Endodermal cell (in vitro differentiated cells): ENCODE measurements at regions not wholly inside any gene's neighbourhood (a gene's known extent, or its start where the extent isn't known, plus 50 kb on each side); places are given as distances from the start of the nearest gene placed in this dataset.
A peak's percentile ranks its signal among the peaks of the same experiment; 100 is the strongest.

Experiments used
- DNase-seq: peaks from one replicate; pipeline ENCODE4 v3.0.0-alpha.2; 2017
- H3K27ac ChIP-seq: 2 replicates; pipeline ENCODE4 v1.5.1; 2013; ENCODE audit warnings: mild to moderate bottlenecking, low read depth, low read length, moderate library complexity
- H3K27me3 ChIP-seq: 2 replicates; pipeline ENCODE4 v1.6.1; 2013; ENCODE audit warnings: mild to moderate bottlenecking, low read length, moderate library complexity; ENCODE audit not compliant: insufficient read depth, control insufficient read depth, poor library complexity, severe bottlenecking
- H3K36me3 ChIP-seq: 2 replicates; pipeline ENCODE4 v1.7.0; 2013; ENCODE audit warnings: mild to moderate bottlenecking, low read length, moderate library complexity; ENCODE audit not compliant: control insufficient read depth, insufficient read depth
- H3K4me1 ChIP-seq: one replicate; pipeline ENCODE4 v1.7.0; 2013; ENCODE audit warnings: low read length; ENCODE audit not compliant: control insufficient read depth, insufficient read depth
- H3K4me3 ChIP-seq: 2 replicates; pipeline ENCODE4 v1.5.1; 2013; ENCODE audit warnings: mild to moderate bottlenecking, low read length, moderate library complexity
- H3K9ac ChIP-seq: 2 replicates; pipeline ENCODE4 v1.6.1; 2013; ENCODE audit warnings: mild to moderate bottlenecking, low read length, moderate library complexity; ENCODE audit not compliant: poor library complexity, severe bottlenecking; ENCODE audit errors: extremely low read depth
- H3K9me3 ChIP-seq: 2 replicates; pipeline ENCODE4 v1.6.1; 2013; ENCODE audit warnings: mild to moderate bottlenecking, low read length, moderate library complexity; ENCODE audit not compliant: control insufficient read depth
- H3K27ac Mint-ChIP-seq: 2 replicates; pipeline ENCODE4 v1.8.0; 2020; ENCODE audit warnings: mixed read lengths
- H3K27me3 Mint-ChIP-seq: 2 replicates; pipeline ENCODE4 v1.8.0; 2021; ENCODE audit warnings: mild to moderate bottlenecking, mixed read lengths; ENCODE audit not compliant: insufficient read depth
- H3K36me3 Mint-ChIP-seq: 2 replicates; pipeline ENCODE4 v1.8.0; 2020; ENCODE audit warnings: low read depth, mixed read lengths
- H3K4me1 Mint-ChIP-seq: 2 replicates; pipeline ENCODE4 v1.8.0; 2020; ENCODE audit warnings: mixed read lengths
- H3K4me3 Mint-ChIP-seq: 2 replicates; pipeline ENCODE4 v1.8.0; 2020; ENCODE audit warnings: mild to moderate bottlenecking, moderate library complexity, mixed read lengths
- H3K9me3 Mint-ChIP-seq: 2 replicates; pipeline ENCODE4 v1.8.0; 2020; ENCODE audit warnings: mild to moderate bottlenecking, mixed read lengths
- WGBS, 2 experiments: methylation state at CpG; one replicate each; pipeline versions ENCODE4 v1.1.5 to v1.1.7; 2013; ENCODE audit warnings: missing lambda C conversion rate in 2 of 2, mixed read lengths in 1 of 2; ENCODE audit not compliant: insufficient coverage in 1 of 2, insufficient read length in 1 of 2; 5-methylcytosine and 5-hydroxymethylcytosine counted together
- TF ChIP-seq, protein P1 (sequence below): fragments of 200-600 bp; sonication (generic); conservative IDR thresholded peaks from 2 replicates; pipeline ENCODE4 v1.5.0; 2021; ENCODE audit warnings: antibody characterized with exemption, mild to moderate bottlenecking

GRCh38 chr2:57943315-57943714 is 103.3 kb upstream of the VRK2 start:
- Histone ChIP-seq H3K9me3 (no peaks in the 10 kb centered on the region), H3K36me3 (no peaks in the 10 kb centered on the region), H3K4me3 (no peak overlapping the region), H3K27me3 (no peaks in the 10 kb centered on the region), H3K4me1 (no peaks in the 10 kb centered on the region), H3K27ac (peak overlapping the region; percentile 22), H3K9ac (no peak overlapping the region)
- no peaks in the 10 kb centered on the region for H3K27me3 Mint-ChIP-seq
- TF ChIP-seq, protein P1, sequence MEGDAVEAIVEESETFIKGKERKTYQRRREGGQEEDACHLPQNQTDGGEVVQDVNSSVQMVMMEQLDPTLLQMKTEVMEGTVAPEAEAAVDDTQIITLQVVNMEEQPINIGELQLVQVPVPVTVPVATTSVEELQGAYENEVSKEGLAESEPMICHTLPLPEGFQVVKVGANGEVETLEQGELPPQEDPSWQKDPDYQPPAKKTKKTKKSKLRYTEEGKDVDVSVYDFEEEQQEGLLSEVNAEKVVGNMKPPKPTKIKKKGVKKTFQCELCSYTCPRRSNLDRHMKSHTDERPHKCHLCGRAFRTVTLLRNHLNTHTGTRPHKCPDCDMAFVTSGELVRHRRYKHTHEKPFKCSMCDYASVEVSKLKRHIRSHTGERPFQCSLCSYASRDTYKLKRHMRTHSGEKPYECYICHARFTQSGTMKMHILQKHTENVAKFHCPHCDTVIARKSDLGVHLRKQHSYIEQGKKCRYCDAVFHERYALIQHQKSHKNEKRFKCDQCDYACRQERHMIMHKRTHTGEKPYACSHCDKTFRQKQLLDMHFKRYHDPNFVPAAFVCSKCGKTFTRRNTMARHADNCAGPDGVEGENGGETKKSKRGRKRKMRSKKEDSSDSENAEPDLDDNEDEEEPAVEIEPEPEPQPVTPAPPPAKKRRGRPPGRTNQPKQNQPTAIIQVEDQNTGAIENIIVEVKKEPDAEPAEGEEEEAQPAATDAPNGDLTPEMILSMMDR: no peak
- no peaks in the 10 kb centered on the region for H3K36me3 Mint-ChIP-seq
- no peak for DNase-seq
- no peak overlapping the region for H3K27ac Mint-ChIP-seq
- H3K9me3 Mint-ChIP-seq: no peaks in the 10 kb centered on the region
- no peak overlapping the region for H3K4me3 Mint-ChIP-seq
- no peaks in the 10 kb centered on the region for H3K4me1 Mint-ChIP-seq

GRCh38 chr2:57947398-57947797 is 99.2 kb upstream of the VRK2 start:
- Histone ChIP-seq H3K36me3 (no peaks in the 10 kb centered on the region), H3K4me3 (no peak overlapping the region), H3K27ac (no peak overlapping the region), H3K9ac (no peak overlapping the region), H3K9me3 (no peaks in the 10 kb centered on the region), H3K27me3 (no peaks in the 10 kb centered on the region), H3K4me1 (no peaks in the 10 kb centered on the region)
- Mint-ChIP-seq H3K4me3 (no peak overlapping the region), H3K9me3 (no peaks in the 10 kb centered on the region), H3K27me3 (no peaks in the 10 kb centered on the region), H3K27ac (no peak overlapping the region), H3K4me1 (no peaks in the 10 kb centered on the region), H3K36me3 (no peaks in the 10 kb centered on the region)
- DNase-seq: no peak
- TF ChIP-seq, protein P1: no peak

GRCh38 chr2:57954020-57954419 is 92.6 kb upstream of the VRK2 start:
- no peaks in the 10 kb centered on the region for H3K36me3 Mint-ChIP-seq
- Histone ChIP-seq H3K9me3 (no peaks in the 10 kb centered on the region), H3K4me1 (no peaks in the 10 kb centered on the region), H3K27ac (no peak overlapping the region), H3K27me3 (no peaks in the 10 kb centered on the region), H3K9ac (no peak overlapping the region), H3K36me3 (no peaks in the 10 kb centered on the region), H3K4me3 (no peak overlapping the region)
- 89 to 100% methylated on average over 1 of the region's 1 CpG for WGBS, 2 experiments
- no peak for DNase-seq
- no peak overlapping the region for H3K27ac Mint-ChIP-seq
- H3K9me3 Mint-ChIP-seq: no peaks in the 10 kb centered on the region
- H3K4me1 Mint-ChIP-seq: no peaks in the 10 kb centered on the region
- H3K27me3 Mint-ChIP-seq: no peaks in the 10 kb centered on the region
- TF ChIP-seq, protein P1: no peak
- H3K4me3 Mint-ChIP-seq: no peak overlapping the region
